Stimulated activated naive CD4-positive, alpha-beta T cell (primary cell): ENCODE measurements at regions not wholly inside any gene's neighbourhood (a gene's known extent, or its start where the extent isn't known, plus 50 kb on each side); places are given as distances from the start of the nearest gene placed in this dataset.
"Not testable (repeated sequence)": the region's sequence is repeated elsewhere in the genome, so short reads cannot be mapped to it uniquely, and the experiment has no call there.

Experiments used
- DNase-seq, 6 experiments: peaks; one replicate each; lab custom pipeline; 2025; lab: John Stamatoyannopoulos, UW

GRCh38 chr5:14942212-14942611 is 70.6 kb upstream of the ANKH start:
- DNase-seq = no peak

DNA sequence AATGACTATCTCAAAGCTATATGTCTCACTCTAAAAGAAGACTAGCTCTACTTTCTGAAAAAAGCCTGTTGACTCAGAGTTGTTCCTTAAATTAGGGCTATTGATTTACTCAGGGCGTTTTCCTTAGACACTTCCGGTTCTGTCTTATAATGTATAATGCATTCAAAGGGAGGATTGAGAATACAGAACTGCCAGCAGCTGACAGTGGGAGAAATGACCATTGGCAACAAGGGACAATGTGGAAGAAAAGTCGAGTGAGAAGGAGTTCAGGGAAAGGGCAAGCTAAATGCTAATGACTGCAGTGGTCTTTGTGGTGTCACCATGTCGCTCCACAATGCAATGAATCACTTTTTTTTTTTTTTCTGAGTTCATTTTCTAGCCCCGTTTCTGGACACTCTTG is 65.7 kb upstream of the ANKH start:
- DNase-seq = no peak

- no peak for DNase-seq
These were observed 65.0 kb upstream of the ANKH start for GRCh38 chr5:14936588-14936987.

DNA sequence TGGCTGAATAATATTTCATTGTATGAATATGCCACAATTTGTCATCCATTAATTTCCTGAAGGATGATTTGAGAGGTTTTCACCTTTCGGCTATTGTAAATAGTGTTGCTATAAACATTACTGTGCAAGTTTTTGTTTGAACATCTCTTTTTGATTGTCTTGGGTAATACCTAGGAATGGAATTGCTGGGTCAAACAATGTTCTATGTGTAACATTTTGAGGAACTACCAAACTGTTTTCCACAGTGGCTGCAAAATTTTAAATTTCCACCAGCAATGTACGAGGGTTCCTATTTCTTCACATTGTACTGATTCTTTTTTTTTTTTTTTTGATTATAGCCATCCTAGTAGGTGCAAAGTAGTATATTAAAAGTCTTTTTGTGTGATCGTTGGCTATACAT is 63.8 kb upstream of the ANKH start:
- DNase-seq = no peak

- no peak for DNase-seq
These were observed 61.4 kb upstream of the ANKH start for GRCh38 chr5:14932902-14933469.

DNA sequence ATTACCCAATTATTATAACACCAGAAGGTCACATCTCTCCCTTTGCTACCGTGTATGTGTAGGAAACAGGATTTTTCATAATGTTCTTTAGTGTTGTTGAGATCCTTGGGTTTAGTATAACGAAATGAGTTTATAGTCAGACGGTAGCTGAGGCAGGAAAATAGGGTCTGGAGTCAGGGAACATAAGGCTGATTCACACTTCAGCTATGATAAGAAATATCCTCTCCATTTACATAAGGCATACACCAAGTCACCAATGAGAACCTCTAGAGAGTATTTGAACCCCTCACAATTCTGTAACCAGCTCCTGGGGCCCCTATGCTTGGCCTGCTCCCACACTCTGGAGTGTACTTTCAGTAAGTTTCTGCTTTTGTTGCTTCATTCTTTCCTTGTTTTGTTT is 58.9 kb upstream of the ANKH start:
- no peak for DNase-seq

DNA sequence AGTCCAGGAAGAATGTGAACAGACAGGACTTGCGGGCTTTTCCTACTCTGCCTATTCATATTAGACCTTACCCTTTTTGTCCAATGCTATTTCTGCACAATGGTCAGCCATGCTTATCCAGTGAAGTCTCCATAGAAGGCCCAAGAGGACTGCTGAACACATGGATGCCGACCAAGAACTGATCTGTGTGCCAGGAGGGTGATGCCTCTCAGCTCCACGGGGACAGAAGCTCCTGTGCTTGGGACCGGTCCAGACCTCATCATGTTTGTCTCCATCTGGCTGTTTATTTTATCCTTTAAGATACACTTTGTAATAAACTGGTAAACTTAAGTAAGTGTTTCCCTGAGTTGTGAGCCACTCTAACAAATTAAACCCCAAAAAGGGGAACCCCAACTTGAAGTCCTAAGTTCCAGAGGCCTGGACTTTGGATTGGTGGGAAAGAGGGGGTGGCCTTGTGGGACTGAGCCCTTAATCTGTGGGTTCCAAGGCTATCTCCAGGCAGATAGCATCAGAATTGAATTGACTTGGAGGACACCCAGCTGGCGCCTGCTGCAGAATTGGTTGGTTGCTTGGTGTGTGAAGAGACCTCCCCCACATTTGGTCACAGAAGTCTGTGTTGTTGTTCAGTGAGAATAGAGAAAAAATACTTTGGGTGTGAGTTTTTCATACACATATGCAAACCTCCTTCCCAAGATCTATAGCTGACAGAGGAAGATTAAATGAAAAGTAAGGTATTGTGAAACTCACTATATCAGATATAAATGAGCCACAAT is 57.9 kb upstream of the ANKH start:
- DNase-seq = no peak

GRCh38 chr5:14928661-14929060 is 57.1 kb upstream of the ANKH start:
- no peak for DNase-seq

DNA sequence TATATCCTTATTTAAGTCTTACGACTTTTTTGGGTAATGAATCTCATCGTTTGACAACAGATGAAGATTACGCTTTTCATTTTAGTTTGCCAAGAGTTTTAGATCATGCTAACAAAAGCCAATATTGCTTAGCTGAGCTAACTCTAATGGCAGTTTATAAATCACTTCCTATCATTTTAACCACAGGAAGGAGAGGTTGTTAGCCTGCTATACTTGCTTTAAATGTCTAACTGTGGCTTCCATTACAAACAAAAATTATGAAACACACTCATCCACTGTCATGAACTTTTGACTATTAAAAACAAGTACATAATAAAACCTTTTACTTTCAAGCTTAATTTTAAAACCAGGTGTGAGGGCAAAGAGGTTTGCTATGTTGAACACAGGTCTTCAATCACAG is 53.7 kb upstream of the ANKH start:
- no peak for DNase-seq

- DNase-seq = not testable (repeated sequence)
These were observed 51.4 kb upstream of the ANKH start for GRCh38 chr5:14922952-14923351.

GRCh38 chr5:14922456-14922855 is 50.9 kb upstream of the ANKH start:
- no peak for DNase-seq
